HL-60 (cell line): ENCODE measurements at regions not wholly inside any gene's neighbourhood (a gene's known extent, or its start where the extent isn't known, plus 50 kb on each side); places are given as distances from the start of the nearest gene placed in this dataset.

ENCODE experiments used
- POLR2AphosphoS5 ChIP-seq: IDR thresholded peaks from 2 replicates; pipeline ENCODE4 v1.6.1; 2012; ENCODE audit warnings: low read depth
- TF ChIP-seq, protein P1 (sequence below): IDR thresholded peaks from one replicate; pipeline ENCODE4 v1.5.1; 2011; ENCODE audit warnings: low read length, control low read depth, inconsistent platforms; ENCODE audit not compliant: insufficient read depth

DNA sequence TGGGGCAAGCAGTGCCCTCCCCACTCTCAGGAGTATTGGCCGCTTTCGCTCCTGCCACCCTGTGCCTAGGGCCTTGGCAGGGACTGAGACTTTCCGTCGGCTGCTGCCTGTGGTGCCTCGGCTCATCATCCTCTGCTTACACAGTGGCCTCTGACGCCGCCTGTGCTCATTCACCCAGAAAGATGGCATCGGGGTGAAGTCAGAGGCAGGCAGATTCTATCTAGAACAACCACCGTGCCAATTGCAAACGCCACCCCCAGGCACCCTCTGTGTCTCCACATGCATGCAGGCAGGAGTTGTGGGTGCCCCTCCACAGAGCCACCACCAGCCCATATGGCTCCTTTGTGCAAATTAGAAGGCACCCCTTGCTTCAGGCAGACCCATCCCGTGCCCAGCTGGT, 154.2 kb upstream of the GSE1 start:
- TF ChIP-seq, protein P1, sequence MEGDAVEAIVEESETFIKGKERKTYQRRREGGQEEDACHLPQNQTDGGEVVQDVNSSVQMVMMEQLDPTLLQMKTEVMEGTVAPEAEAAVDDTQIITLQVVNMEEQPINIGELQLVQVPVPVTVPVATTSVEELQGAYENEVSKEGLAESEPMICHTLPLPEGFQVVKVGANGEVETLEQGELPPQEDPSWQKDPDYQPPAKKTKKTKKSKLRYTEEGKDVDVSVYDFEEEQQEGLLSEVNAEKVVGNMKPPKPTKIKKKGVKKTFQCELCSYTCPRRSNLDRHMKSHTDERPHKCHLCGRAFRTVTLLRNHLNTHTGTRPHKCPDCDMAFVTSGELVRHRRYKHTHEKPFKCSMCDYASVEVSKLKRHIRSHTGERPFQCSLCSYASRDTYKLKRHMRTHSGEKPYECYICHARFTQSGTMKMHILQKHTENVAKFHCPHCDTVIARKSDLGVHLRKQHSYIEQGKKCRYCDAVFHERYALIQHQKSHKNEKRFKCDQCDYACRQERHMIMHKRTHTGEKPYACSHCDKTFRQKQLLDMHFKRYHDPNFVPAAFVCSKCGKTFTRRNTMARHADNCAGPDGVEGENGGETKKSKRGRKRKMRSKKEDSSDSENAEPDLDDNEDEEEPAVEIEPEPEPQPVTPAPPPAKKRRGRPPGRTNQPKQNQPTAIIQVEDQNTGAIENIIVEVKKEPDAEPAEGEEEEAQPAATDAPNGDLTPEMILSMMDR, result no peak
- TF ChIP-seq POLR2AphosphoS5, result no peak
